Testis (tissue), 2 donors: ENCODE measurements at regions not wholly inside any gene's neighbourhood (a gene's known extent, or its start where the extent isn't known, plus 50 kb on each side); places are given as distances from the start of the nearest gene placed in this dataset.

Experiments
- CTCF ChIP-seq, 3 experiments: fragments of 450-650 bp in 2 of 3; fragments of 200-600 bp in 1 of 3; sonication (generic) in 1 of 3; IDR thresholded peaks; one replicate each; pipeline ENCODE4 v1.5.1; 2016 to 2019; ENCODE audit warnings: antibody characterized with exemption in 3 of 3, mild to moderate bottlenecking in 2 of 3, moderate library complexity in 1 of 3
- POLR2A ChIP-seq: fragments of 450-650 bp; IDR thresholded peaks from one replicate; pipeline ENCODE4 v1.6.1; 2017; ENCODE audit warnings: antibody characterized with exemption, mild to moderate bottlenecking, moderate library complexity

- TF ChIP-seq CTCF (IDR thresholded peaks at IDR 0.05) (no peak), POLR2A (no peak)
These were observed 397.3 kb downstream of the SOX11 start for GRCh38 chr2:6089474-6089873.
